GM23338 (cell line): ENCODE measurements at regions not wholly inside any gene's neighbourhood (a gene's known extent, or its start where the extent isn't known, plus 50 kb on each side); places are given as distances from the start of the nearest gene placed in this dataset.

ENCODE experiments used
- ATAC-seq: fragments of 200-7000 bp; cut with Tn5 transposase; 3 replicates; pipeline ENCODE4 v1.9.1; 2020
- DNase-seq: peaks from one replicate; pipeline ENCODE4 v3.0.0-alpha.2; 2015; ENCODE audit warnings: low spot score
- H2AFZ ChIP-seq: fragments of 200-600 bp; sonication (generic); 2 replicates; pipeline ENCODE4 v1.8.0; 2016; ENCODE audit warnings: antibody characterized with exemption, mild to moderate bottlenecking, moderate library complexity
- H3F3A ChIP-seq: fragments of 200-600 bp; sonication (generic); replicated peaks from 2 replicates; pipeline ENCODE4 v1.8.0; 2017; ENCODE audit warnings: antibody characterized with exemption, mixed run types, low read depth
- H3K27ac ChIP-seq: fragments of 200-600 bp; sonication (generic); 2 replicates; pipeline ENCODE4 v1.6.1; 2016; ENCODE audit warnings: low read depth
- H3K27me3 ChIP-seq: fragments of 200-600 bp; sonication (generic); 2 replicates; pipeline ENCODE4 v1.8.0; 2016; ENCODE audit warnings: mild to moderate bottlenecking, mixed run types, moderate library complexity; ENCODE audit not compliant: insufficient read depth
- H3K36me3 ChIP-seq: fragments of 200-600 bp; sonication (generic); 2 replicates; pipeline ENCODE4 v1.8.0; 2016; ENCODE audit warnings: mild to moderate bottlenecking; ENCODE audit not compliant: insufficient read depth
- H3K4me1 ChIP-seq: fragments of 200-600 bp; sonication (generic); 2 replicates; pipeline ENCODE4 v1.8.0; 2016; ENCODE audit warnings: mild to moderate bottlenecking, moderate library complexity; ENCODE audit not compliant: insufficient read depth
- H3K4me2 ChIP-seq: fragments of 200-600 bp; sonication (generic); 2 replicates; pipeline ENCODE4 v1.7.1; 2017; ENCODE audit warnings: mixed run types
- H3K4me3 ChIP-seq: fragments of 200-600 bp; sonication (generic); 2 replicates; pipeline ENCODE4 v1.6.1; 2016; ENCODE audit warnings: mixed run types
- H3K79me2 ChIP-seq: fragments of 200-600 bp; sonication (generic); replicated peaks from 2 replicates; pipeline ENCODE4 v1.8.0; 2017; ENCODE audit warnings: mild to moderate bottlenecking; ENCODE audit not compliant: insufficient read depth
- H3K9me2 ChIP-seq: fragments of 200-600 bp; sonication (generic); 2 replicates; pipeline ENCODE4 v1.8.0; 2017; ENCODE audit not compliant: insufficient read depth
- H4K20me1 ChIP-seq: fragments of 200-600 bp; sonication (generic); replicated peaks from 2 replicates; pipeline ENCODE4 v1.8.0; 2017; ENCODE audit warnings: mild to moderate bottlenecking; ENCODE audit not compliant: insufficient read depth
- H3K27ac Mint-ChIP-seq: 2 replicates; pipeline ENCODE4 v1.8.0; 2020; ENCODE audit warnings: inconsistent platforms, mild to moderate bottlenecking, moderate library complexity, mixed read lengths
- H3K27me3 Mint-ChIP-seq: 3 replicates; pipeline ENCODE4 v1.8.0; 2022; ENCODE audit warnings: low read depth, mild to moderate bottlenecking, moderate library complexity, mixed read lengths, inconsistent platforms; ENCODE audit not compliant: insufficient read depth, poor library complexity
- H3K36me3 Mint-ChIP-seq: 3 replicates; pipeline ENCODE4 v1.8.0; 2021; ENCODE audit warnings: low read depth, mild to moderate bottlenecking, inconsistent platforms, moderate library complexity, mixed read lengths
- H3K4me1 Mint-ChIP-seq: 3 replicates; pipeline ENCODE4 v1.8.0; 2020; ENCODE audit warnings: mild to moderate bottlenecking, inconsistent platforms, mixed read lengths
- H3K4me3 Mint-ChIP-seq: 3 replicates; pipeline ENCODE4 v1.8.0; 2021; ENCODE audit warnings: moderate library complexity, mild to moderate bottlenecking, inconsistent platforms, mixed read lengths
- H3K9me3 Mint-ChIP-seq: 3 replicates; pipeline ENCODE4 v1.8.0; 2020; ENCODE audit warnings: moderate library complexity, mild to moderate bottlenecking, inconsistent platforms, mixed read lengths
- CREB1 ChIP-seq: fragments of 250-450 bp; sonication (Bioruptor Pico); IDR thresholded peaks from 2 replicates; pipeline ENCODE4 v1.5.0; 2020; ENCODE audit warnings: low read depth, mild to moderate bottlenecking, moderate library complexity
- JUNB ChIP-seq: IDR thresholded peaks from one replicate; pipeline ENCODE4 v1.6.1; 2016; ENCODE audit warnings: antibody characterized with exemption; ENCODE audit not compliant: unreplicated experiment
- NANOG ChIP-seq: IDR thresholded peaks from 2 replicates; pipeline ENCODE4 v1.6.1; 2016; ENCODE audit warnings: antibody characterized with exemption, borderline replicate concordance
- STAT1 ChIP-seq: IDR thresholded peaks from one replicate; pipeline ENCODE4 v1.6.1; 2016; ENCODE audit warnings: antibody characterized with exemption; ENCODE audit not compliant: unreplicated experiment
- ZNF114 ChIP-seq: fragments of 250-450 bp; sonication (Bioruptor Pico); IDR thresholded peaks from 2 replicates; pipeline ENCODE4 v1.5.0; 2020; ENCODE audit warnings: mild to moderate bottlenecking, moderate library complexity
- TF ChIP-seq, protein P1 (sequence below), 2 experiments: fragments of 200-600 bp in 1 of 2; sonication (generic) in 1 of 2; conservative IDR thresholded peaks; 2 replicates each; pipeline versions ENCODE4 v1.5.1 to v1.6.1; 2016 to 2017; ENCODE audit warnings: antibody characterized with exemption in 2 of 2, low read depth in 2 of 2, mild to moderate bottlenecking in 2 of 2, moderate library complexity in 1 of 2
- TF ChIP-seq, protein P2 (sequence below): fragments of 250-450 bp; sonication (Bioruptor Pico); IDR thresholded peaks from 2 replicates; pipeline ENCODE4 v1.5.0; 2020; ENCODE audit warnings: mild to moderate bottlenecking, moderate library complexity
- TF ChIP-seq, protein P3 (sequence below): IDR thresholded peaks from 2 replicates; pipeline ENCODE4 v1.6.1; 2016; ENCODE audit warnings: antibody characterized with exemption

DNA sequence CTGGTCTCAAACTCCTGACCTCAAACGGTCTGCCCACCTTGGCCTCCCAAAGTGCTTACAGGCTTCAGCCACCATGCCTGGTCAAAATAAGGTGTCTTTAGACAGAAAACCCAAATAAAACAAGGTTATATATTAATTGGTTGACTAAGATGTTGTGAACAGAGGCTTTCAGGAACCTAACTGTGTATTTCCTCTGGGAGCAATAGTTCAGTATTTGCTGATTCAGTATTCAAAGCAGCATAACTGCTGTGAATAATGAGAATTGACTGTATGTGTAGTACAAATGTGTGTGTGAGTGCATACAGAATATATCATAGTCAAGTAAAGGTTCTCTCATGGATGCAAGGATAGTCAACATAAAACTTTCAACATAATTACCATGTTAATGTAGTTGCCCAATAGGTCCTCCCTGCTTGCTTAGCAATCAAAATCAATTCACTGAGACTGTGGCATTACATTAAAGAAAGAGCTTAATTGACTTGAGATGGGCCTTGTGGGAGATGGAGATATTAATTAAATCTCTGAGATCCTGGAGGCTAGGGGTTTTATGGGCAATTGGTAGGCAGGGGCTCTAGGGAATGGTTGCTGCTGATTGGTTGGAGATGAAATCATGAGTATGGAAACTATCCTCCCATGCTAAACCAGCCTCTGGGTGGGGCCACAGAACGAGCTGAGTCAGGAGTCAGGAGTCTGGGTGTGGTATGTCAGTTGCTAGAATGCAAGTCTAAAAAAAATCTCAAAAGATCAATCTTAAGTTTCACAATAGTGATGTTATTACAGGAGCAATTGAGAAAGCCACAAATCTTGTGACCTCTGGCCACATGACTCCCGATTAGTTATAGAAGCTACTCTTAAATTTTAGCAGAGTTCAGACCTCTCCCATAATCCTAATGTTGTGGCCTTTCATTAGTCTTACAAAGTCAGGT is 162.7 kb downstream of the AKR1D1 start:
- H4K20me1 ChIP-seq, result no peaks in the 10 kb centered on the region
- H3K27ac ChIP-seq, result no peak overlapping the region
- no peaks in the 10 kb centered on the region for H3F3A ChIP-seq
- H3K27me3 Mint-ChIP-seq, result peaks cover 5% of the 10 kb centered on the region
- ATAC-seq, result no peak
- DNase-seq, result no peak
- peaks cover 7% of the 10 kb centered on the region; the same call in 2 of the 3 replicates for H3K4me1 Mint-ChIP-seq
- no peaks in the 10 kb centered on the region for H3K79me2 ChIP-seq
- TF ChIP-seq, protein P1, sequence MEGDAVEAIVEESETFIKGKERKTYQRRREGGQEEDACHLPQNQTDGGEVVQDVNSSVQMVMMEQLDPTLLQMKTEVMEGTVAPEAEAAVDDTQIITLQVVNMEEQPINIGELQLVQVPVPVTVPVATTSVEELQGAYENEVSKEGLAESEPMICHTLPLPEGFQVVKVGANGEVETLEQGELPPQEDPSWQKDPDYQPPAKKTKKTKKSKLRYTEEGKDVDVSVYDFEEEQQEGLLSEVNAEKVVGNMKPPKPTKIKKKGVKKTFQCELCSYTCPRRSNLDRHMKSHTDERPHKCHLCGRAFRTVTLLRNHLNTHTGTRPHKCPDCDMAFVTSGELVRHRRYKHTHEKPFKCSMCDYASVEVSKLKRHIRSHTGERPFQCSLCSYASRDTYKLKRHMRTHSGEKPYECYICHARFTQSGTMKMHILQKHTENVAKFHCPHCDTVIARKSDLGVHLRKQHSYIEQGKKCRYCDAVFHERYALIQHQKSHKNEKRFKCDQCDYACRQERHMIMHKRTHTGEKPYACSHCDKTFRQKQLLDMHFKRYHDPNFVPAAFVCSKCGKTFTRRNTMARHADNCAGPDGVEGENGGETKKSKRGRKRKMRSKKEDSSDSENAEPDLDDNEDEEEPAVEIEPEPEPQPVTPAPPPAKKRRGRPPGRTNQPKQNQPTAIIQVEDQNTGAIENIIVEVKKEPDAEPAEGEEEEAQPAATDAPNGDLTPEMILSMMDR (conservative IDR thresholded peaks at IDR 0.05; ENCODE audit: low read depth in 2 of 2), result no peak
- peaks cover 40% of the 10 kb centered on the region for H3K36me3 Mint-ChIP-seq
- H3K36me3 ChIP-seq, result peaks cover 6% of the 10 kb centered on the region; the same call in 1 of the 2 replicates
- H3K9me3 Mint-ChIP-seq, result peaks cover 30% of the 10 kb centered on the region
- H3K4me2 ChIP-seq, result no peak overlapping the region
- no peak overlapping the region for H3K27ac Mint-ChIP-seq
- no peaks in the 10 kb centered on the region for H3K27me3 ChIP-seq
- H3K4me3 Mint-ChIP-seq, result no peak overlapping the region
- H3K4me3 ChIP-seq, result no peak overlapping the region
- H2AFZ ChIP-seq, result no peak overlapping the region
- peaks cover 11% of the 10 kb centered on the region; the same call in 1 of the 2 replicates for H3K4me1 ChIP-seq
- H3K9me2 ChIP-seq, result no peaks in the 10 kb centered on the region; the same call in 1 of the 2 replicates

DNA sequence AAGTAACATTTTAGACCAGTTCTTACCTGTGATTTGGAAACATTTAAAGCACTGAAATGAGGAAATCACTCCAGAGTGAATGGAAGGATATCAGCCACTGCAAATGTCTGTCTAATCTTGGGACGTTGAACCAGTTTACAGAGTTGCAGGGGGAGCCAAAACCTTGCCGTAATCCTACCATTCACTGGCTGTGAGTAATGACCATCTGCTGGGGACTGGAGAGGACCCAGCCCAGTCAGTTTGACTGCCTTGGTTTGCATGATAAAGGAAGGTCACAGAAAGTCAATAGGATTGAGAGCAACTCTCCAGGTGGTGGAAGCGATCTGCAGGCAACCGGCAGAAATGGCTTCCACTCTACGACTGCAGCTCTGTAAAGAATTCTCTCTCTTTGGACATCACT is 167.2 kb downstream of the AKR1D1 start:
- H3K4me1 Mint-ChIP-seq, result peaks cover 45% of the 10 kb centered on the region
- H3K36me3 ChIP-seq, result 0 out of 2 replicates have a peak, but pooled peaks cover 1% of the 10 kb centered on the region
- peaks cover 8% of the 10 kb centered on the region; the same call in 1 of the 2 replicates for H3F3A ChIP-seq
- H3K9me2 ChIP-seq, result no peaks in the 10 kb centered on the region; the same call in 1 of the 2 replicates
- H4K20me1 ChIP-seq, result no peaks in the 10 kb centered on the region
- H3K27me3 ChIP-seq, result no peaks in the 10 kb centered on the region
- H3K4me3 ChIP-seq, result peak overlapping the region; percentile 31
- peak overlapping the region; percentile 64 for H3K4me2 ChIP-seq
- H2AFZ ChIP-seq, result no peak overlapping the region
- peak overlapping the region; percentile 56 for H3K4me3 Mint-ChIP-seq
- H3K4me1 ChIP-seq, result peaks cover 48% of the 10 kb centered on the region
- H3K36me3 Mint-ChIP-seq, result peaks cover 19% of the 10 kb centered on the region
- DNase-seq, result peak; percentile 98
- H3K27ac Mint-ChIP-seq, result peak overlapping the region; percentile 98
- H3K9me3 Mint-ChIP-seq, result peaks cover 15% of the 10 kb centered on the region
- peak; percentile 98 for ATAC-seq
- peak overlapping the region; percentile 98 for H3K27ac ChIP-seq
- peaks cover 6% of the 10 kb centered on the region for H3K27me3 Mint-ChIP-seq
- no peaks in the 10 kb centered on the region for H3K79me2 ChIP-seq
- TF ChIP-seq, protein P1 (conservative IDR thresholded peaks at IDR 0.05; ENCODE audit: low read depth in 2 of 2), result peak in 1 of 2 experiments; percentile 51; a peak in 2 of 4 replicates
- TF ChIP-seq JUNB, result no peak
- peak; percentile 85; the same call in 1 of the 2 replicates for TF ChIP-seq ZNF114
- peak; percentile 98 for TF ChIP-seq NANOG
- TF ChIP-seq, protein P2, sequence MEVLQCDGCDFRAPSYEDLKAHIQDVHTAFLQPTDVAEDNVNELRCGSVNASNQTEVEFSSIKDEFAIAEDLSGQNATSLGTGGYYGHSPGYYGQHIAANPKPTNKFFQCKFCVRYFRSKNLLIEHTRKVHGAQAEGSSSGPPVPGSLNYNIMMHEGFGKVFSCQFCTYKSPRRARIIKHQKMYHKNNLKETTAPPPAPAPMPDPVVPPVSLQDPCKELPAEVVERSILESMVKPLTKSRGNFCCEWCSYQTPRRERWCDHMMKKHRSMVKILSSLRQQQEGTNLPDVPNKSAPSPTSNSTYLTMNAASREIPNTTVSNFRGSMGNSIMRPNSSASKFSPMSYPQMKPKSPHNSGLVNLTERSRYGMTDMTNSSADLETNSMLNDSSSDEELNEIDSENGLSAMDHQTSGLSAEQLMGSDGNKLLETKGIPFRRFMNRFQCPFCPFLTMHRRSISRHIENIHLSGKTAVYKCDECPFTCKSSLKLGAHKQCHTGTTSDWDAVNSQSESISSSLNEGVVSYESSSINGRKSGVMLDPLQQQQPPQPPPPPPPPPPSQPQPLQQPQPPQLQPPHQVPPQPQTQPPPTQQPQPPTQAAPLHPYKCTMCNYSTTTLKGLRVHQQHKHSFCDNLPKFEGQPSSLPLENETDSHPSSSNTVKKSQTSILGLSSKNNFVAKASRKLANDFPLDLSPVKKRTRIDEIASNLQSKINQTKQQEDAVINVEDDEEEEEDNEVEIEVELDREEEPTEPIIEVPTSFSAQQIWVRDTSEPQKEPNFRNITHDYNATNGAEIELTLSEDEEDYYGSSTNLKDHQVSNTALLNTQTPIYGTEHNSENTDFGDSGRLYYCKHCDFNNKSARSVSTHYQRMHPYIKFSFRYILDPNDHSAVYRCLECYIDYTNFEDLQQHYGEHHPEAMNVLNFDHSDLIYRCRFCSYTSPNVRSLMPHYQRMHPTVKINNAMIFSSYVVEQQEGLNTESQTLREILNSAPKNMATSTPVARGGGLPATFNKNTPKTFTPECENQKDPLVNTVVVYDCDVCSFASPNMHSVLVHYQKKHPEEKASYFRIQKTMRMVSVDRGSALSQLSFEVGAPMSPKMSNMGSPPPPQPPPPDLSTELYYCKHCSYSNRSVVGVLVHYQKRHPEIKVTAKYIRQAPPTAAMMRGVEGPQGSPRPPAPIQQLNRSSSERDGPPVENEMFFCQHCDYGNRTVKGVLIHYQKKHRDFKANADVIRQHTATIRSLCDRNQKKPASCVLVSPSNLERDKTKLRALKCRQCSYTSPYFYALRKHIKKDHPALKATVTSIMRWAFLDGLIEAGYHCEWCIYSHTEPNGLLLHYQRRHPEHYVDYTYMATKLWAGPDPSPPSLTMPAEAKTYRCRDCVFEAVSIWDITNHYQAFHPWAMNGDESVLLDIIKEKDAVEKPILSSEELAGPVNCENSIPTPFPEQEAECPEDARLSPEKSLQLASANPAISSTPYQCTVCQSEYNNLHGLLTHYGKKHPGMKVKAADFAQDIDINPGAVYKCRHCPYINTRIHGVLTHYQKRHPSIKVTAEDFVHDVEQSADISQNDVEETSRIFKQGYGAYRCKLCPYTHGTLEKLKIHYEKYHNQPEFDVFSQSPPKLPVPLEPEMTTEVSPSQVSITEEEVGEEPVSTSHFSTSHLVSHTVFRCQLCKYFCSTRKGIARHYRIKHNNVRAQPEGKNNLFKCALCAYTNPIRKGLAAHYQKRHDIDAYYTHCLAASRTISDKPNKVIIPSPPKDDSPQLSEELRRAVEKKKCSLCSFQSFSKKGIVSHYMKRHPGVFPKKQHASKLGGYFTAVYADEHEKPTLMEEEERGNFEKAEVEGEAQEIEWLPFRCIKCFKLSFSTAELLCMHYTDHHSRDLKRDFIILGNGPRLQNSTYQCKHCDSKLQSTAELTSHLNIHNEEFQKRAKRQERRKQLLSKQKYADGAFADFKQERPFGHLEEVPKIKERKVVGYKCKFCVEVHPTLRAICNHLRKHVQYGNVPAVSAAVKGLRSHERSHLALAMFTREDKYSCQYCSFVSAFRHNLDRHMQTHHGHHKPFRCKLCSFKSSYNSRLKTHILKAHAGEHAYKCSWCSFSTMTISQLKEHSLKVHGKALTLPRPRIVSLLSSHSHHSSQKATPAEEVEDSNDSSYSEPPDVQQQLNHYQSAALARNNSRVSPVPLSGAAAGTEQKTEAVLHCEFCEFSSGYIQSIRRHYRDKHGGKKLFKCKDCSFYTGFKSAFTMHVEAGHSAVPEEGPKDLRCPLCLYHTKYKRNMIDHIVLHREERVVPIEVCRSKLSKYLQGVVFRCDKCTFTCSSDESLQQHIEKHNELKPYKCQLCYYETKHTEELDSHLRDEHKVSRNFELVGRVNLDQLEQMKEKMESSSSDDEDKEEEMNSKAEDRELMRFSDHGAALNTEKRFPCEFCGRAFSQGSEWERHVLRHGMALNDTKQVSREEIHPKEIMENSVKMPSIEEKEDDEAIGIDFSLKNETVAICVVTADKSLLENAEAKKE (CRISPR knock-in tag), result peak; percentile 99
- TF ChIP-seq STAT1, result no peak
- TF ChIP-seq, protein P3, sequence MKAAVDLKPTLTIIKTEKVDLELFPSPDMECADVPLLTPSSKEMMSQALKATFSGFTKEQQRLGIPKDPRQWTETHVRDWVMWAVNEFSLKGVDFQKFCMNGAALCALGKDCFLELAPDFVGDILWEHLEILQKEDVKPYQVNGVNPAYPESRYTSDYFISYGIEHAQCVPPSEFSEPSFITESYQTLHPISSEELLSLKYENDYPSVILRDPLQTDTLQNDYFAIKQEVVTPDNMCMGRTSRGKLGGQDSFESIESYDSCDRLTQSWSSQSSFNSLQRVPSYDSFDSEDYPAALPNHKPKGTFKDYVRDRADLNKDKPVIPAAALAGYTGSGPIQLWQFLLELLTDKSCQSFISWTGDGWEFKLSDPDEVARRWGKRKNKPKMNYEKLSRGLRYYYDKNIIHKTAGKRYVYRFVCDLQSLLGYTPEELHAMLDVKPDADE, result 0 out of 2 replicates have a peak, but pooled peaks have one; percentile 21
- TF ChIP-seq CREB1 (CRISPR knock-in tag), result peak; percentile 70
